Trophoblast cell (in vitro differentiated cells and primary cell): ENCODE measurements at regions not wholly inside any gene's neighbourhood (a gene's known extent, or its start where the extent isn't known, plus 50 kb on each side); places are given as distances from the start of the nearest gene placed in this dataset.
A peak's percentile ranks its signal among the peaks of the same experiment; 100 is the strongest.

Source experiments
- DNase-seq, 2 donors: peaks; one replicate each; pipeline ENCODE4 v3.0.0-alpha.2; 2016
- H2AFZ ChIP-seq: 2 replicates; pipeline ENCODE4 v1.6.1; 2013; ENCODE audit warnings: low read length, moderate library complexity, mild to moderate bottlenecking; ENCODE audit not compliant: insufficient read depth, poor library complexity
- H2AK5ac ChIP-seq: 2 replicates; pipeline ENCODE4 v1.6.1; 2013; ENCODE audit warnings: mild to moderate bottlenecking, low read length
- H2BK120ac ChIP-seq: 2 replicates; pipeline ENCODE4 v1.6.1; 2013; ENCODE audit warnings: low read length, mild to moderate bottlenecking, moderate library complexity; ENCODE audit not compliant: insufficient read depth, poor library complexity
- H2BK12ac ChIP-seq: 2 replicates; pipeline ENCODE4 v1.6.1; 2013; ENCODE audit warnings: mild to moderate bottlenecking, low read length, moderate library complexity
- H2BK5ac ChIP-seq: 2 replicates; pipeline ENCODE4 v1.6.1; 2013; ENCODE audit warnings: low read length, low read depth, moderate library complexity, mild to moderate bottlenecking; ENCODE audit not compliant: poor library complexity
- H3K14ac ChIP-seq: 2 replicates; pipeline ENCODE4 v1.6.1; 2013; ENCODE audit warnings: mild to moderate bottlenecking, low read length
- H3K18ac ChIP-seq: 2 replicates; pipeline ENCODE4 v1.6.1; 2013; ENCODE audit warnings: mild to moderate bottlenecking, low read length
- H3K23ac ChIP-seq: 2 replicates; pipeline ENCODE4 v1.6.1; 2013; ENCODE audit warnings: low read length
- H3K27ac ChIP-seq: 2 replicates; pipeline ENCODE4 v1.5.1; 2013; ENCODE audit warnings: low read depth, mild to moderate bottlenecking, inconsistent platforms, low read length, moderate library complexity
- H3K27me3 ChIP-seq: 2 replicates; pipeline ENCODE4 v1.6.1; 2013; ENCODE audit warnings: inconsistent platforms, mild to moderate bottlenecking, low read length, moderate library complexity; ENCODE audit not compliant: insufficient read depth
- H3K36me3 ChIP-seq, 2 experiments: 1 replicate in 1 of 2; 2 replicates in 1 of 2; pipeline ENCODE4 v1.6.1; 2013; ENCODE audit warnings: low read length in 2 of 2, mild to moderate bottlenecking in 2 of 2, moderate library complexity in 1 of 2; ENCODE audit not compliant: insufficient read depth in 2 of 2, control insufficient read depth in 1 of 2
- H3K4ac ChIP-seq: 2 replicates; pipeline ENCODE4 v1.6.1; 2013; ENCODE audit warnings: low read depth, mild to moderate bottlenecking, low read length, moderate library complexity
- H3K4me1 ChIP-seq, 2 experiments: 1 replicate in 1 of 2; 2 replicates in 1 of 2; pipeline ENCODE4 v1.6.1; 2013; ENCODE audit warnings: low read length in 2 of 2, mild to moderate bottlenecking in 2 of 2, moderate library complexity in 1 of 2; ENCODE audit not compliant: insufficient read depth in 2 of 2, control insufficient read depth in 1 of 2
- H3K4me2 ChIP-seq: 2 replicates; pipeline ENCODE4 v1.6.1; 2013; ENCODE audit warnings: inconsistent platforms, mild to moderate bottlenecking, low read length, moderate library complexity
- H3K4me3 ChIP-seq: 2 replicates; pipeline ENCODE4 v1.5.1; 2013; ENCODE audit warnings: mild to moderate bottlenecking, low read depth, low read length, inconsistent platforms
- H3K79me1 ChIP-seq: one replicate; pipeline ENCODE4 v1.6.1; 2013; ENCODE audit warnings: low read length
- H3K79me2 ChIP-seq: 2 replicates; pipeline ENCODE4 v1.6.1; 2013; ENCODE audit warnings: low read length, mild to moderate bottlenecking; ENCODE audit not compliant: control insufficient read depth, insufficient read depth, poor library complexity
- H3K9ac ChIP-seq: 2 replicates; pipeline ENCODE4 v1.6.1; 2013; ENCODE audit warnings: mild to moderate bottlenecking, low read length
- H3K9me3 ChIP-seq: 2 replicates; pipeline ENCODE4 v1.6.1; 2013; ENCODE audit warnings: low read depth, mild to moderate bottlenecking, control low read depth, inconsistent platforms, low read length; ENCODE audit not compliant: insufficient read depth
- H4K12ac ChIP-seq: 2 replicates; pipeline ENCODE4 v1.6.1; 2013; ENCODE audit warnings: low read depth, mild to moderate bottlenecking, low read length, moderate library complexity
- H4K8ac ChIP-seq: 2 replicates; pipeline ENCODE4 v1.6.1; 2013; ENCODE audit warnings: low read depth, mild to moderate bottlenecking, low read length, moderate library complexity
- H4K91ac ChIP-seq: one replicate; pipeline ENCODE4 v1.6.1; 2013; ENCODE audit warnings: low read depth, mild to moderate bottlenecking, low read length, moderate library complexity
- WGBS: extraction: QIAGEN DNeasy Blood & Tissue Kit; methylation state at CpG from one replicate; pipeline ENCODE4 v1.1.7; 2013; ENCODE audit warnings: missing lambda C conversion rate; ENCODE audit not compliant: insufficient read length, insufficient coverage; ENCODE audit errors: extremely low coverage; 5-methylcytosine and 5-hydroxymethylcytosine counted together

GRCh38 chr12:92582893-92583292, 119.9 kb upstream of the PLEKHG7 start:
- Histone ChIP-seq H3K4ac (no peak overlapping the region), H3K18ac (no peak overlapping the region), H3K79me2 (no peaks in the 10 kb centered on the region), H3K9ac (no peak overlapping the region), H2BK120ac (no peak overlapping the region), H3K4me3 (no peak overlapping the region), H3K36me3 (no peaks in the 10 kb centered on the region), H4K91ac (no peak overlapping the region), H2BK12ac (no peak overlapping the region), H2AFZ (no peak overlapping the region), H2AK5ac (no peak overlapping the region), H2BK5ac (no peak overlapping the region), H3K9me3 (no peaks in the 10 kb centered on the region), H3K27ac (no peak overlapping the region), H4K8ac (no peak overlapping the region), H3K14ac (no peak overlapping the region), H3K4me1 (no peaks in the 10 kb centered on the region), H3K79me1 (no peaks in the 10 kb centered on the region), H4K12ac (no peak overlapping the region), H3K27me3 (no peaks in the 10 kb centered on the region), H3K23ac (no peak overlapping the region), H3K4me2 (no peak overlapping the region)
- WGBS: no CpG with 5 or more reads among the region's 2 CpGs
- DNase-seq: no peak

DNA sequence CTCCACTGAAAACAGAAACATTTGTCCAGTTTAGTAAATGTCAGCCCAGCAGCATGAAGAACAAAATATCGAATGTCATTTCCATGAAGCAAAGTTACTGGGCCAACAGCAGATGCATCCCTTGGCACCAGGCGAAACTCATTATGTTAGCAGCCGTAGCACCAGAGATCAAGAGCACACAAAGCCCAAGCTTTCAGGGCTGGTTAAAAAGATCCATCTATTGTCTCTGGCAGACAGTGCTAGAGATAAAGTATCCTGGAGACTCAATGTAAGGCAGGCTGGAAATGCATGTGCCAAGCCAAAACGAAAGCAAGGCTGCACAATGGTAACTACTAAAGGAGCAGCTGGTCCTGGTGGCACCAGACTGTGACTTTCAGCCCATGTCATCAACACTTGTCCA, 120.3 kb upstream of the PLEKHG7 start:
- Histone ChIP-seq H3K4me2 (no peak overlapping the region), H3K4ac (no peak overlapping the region), H3K27me3 (no peaks in the 10 kb centered on the region), H3K14ac (no peak overlapping the region), H3K27ac (no peak overlapping the region), H3K4me1 (no peaks in the 10 kb centered on the region), H3K23ac (no peak overlapping the region), H2BK12ac (no peak overlapping the region), H3K9ac (no peak overlapping the region), H4K8ac (no peak overlapping the region), H3K4me3 (no peak overlapping the region), H3K79me2 (no peaks in the 10 kb centered on the region), H2BK5ac (no peak overlapping the region), H3K9me3 (no peaks in the 10 kb centered on the region), H4K91ac (no peak overlapping the region), H2AK5ac (no peak overlapping the region), H4K12ac (no peak overlapping the region), H3K79me1 (no peaks in the 10 kb centered on the region), H2BK120ac (no peak overlapping the region), H3K18ac (no peak overlapping the region), H3K36me3 (no peaks in the 10 kb centered on the region), H2AFZ (no peak overlapping the region)
- no peak for DNase-seq
- WGBS: no CpG with 5 or more reads among the region's 4 CpGs

DNA sequence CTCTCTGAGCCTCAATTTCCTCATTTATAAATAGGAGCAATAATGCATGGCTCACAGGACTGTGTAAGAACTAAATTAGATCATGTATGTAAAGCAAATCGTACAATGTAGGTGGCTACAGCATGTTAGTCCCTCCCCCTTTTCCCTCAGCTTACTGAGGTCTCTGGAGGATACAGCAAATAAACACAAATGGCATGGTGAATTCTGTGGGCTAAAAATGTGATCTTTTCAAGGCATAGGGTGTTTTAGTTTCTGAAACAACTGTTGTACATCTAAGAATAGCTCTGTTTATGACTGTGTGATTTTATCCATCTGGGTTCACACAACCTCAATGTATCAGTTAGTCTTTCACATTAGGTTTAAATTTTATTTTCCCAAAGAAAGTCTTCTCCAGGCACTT, 121.2 kb upstream of the PLEKHG7 start:
- Histone ChIP-seq H4K91ac (no peak overlapping the region), H3K4ac (no peak overlapping the region), H2AK5ac (no peak overlapping the region), H3K9me3 (no peaks in the 10 kb centered on the region), H3K36me3 (no peaks in the 10 kb centered on the region), H2AFZ (no peak overlapping the region), H3K14ac (no peak overlapping the region), H4K8ac (no peak overlapping the region), H2BK12ac (no peak overlapping the region), H3K18ac (no peak overlapping the region), H3K79me1 (no peaks in the 10 kb centered on the region), H3K4me1 (no peaks in the 10 kb centered on the region), H3K79me2 (no peaks in the 10 kb centered on the region), H2BK5ac (no peak overlapping the region), H3K9ac (no peak overlapping the region), H3K23ac (no peak overlapping the region), H3K27me3 (no peaks in the 10 kb centered on the region), H2BK120ac (no peak overlapping the region), H3K27ac (no peak overlapping the region), H4K12ac (no peak overlapping the region), H3K4me3 (no peak overlapping the region), H3K4me2 (no peak overlapping the region)
- WGBS: no CpG with 5 or more reads among the region's 1 CpG
- DNase-seq: no peak

- no peaks in the 10 kb centered on the region for H3K9me3 ChIP-seq
- H3K4me2 ChIP-seq: no peak overlapping the region
- H3K4me1 ChIP-seq: peaks cover 2 to 5% of the 10 kb centered on the region in 2 experiments
- no peak overlapping the region for H3K18ac ChIP-seq
- peak overlapping the region; percentile 28 for H2BK12ac ChIP-seq
- H4K8ac ChIP-seq: no peak overlapping the region
- H3K9ac ChIP-seq: no peak overlapping the region
- no peak overlapping the region for H3K4me3 ChIP-seq
- H3K23ac ChIP-seq: no peak overlapping the region
- peaks cover 3% of the 10 kb centered on the region for H3K79me1 ChIP-seq
- no CpG with 5 or more reads among the region's 6 CpGs for WGBS
- H2BK5ac ChIP-seq: no peak overlapping the region
- H4K12ac ChIP-seq: no peak overlapping the region
- H3K4ac ChIP-seq: no peak overlapping the region
- H3K79me2 ChIP-seq: no peaks in the 10 kb centered on the region
- H4K91ac ChIP-seq: no peak overlapping the region
- no peak overlapping the region for H2AK5ac ChIP-seq
- no peak overlapping the region for H3K14ac ChIP-seq
- no peak for DNase-seq
- no peaks in the 10 kb centered on the region for H3K27me3 ChIP-seq
- H3K36me3 ChIP-seq: no peaks in the 10 kb centered on the region
- H3K27ac ChIP-seq: no peak overlapping the region
- peak overlapping the region; percentile 5 for H2AFZ ChIP-seq
- H2BK120ac ChIP-seq: no peak overlapping the region
These were observed 127.7 kb upstream of the PLEKHG7 start for GRCh38 chr12:92574911-92575570.
